ENCODE measurements at regions not wholly inside any gene's neighbourhood (a gene's known extent, or its start where the extent isn't known, plus 50 kb on each side); places are given as distances from the start of the nearest gene placed in this dataset.

DNA sequence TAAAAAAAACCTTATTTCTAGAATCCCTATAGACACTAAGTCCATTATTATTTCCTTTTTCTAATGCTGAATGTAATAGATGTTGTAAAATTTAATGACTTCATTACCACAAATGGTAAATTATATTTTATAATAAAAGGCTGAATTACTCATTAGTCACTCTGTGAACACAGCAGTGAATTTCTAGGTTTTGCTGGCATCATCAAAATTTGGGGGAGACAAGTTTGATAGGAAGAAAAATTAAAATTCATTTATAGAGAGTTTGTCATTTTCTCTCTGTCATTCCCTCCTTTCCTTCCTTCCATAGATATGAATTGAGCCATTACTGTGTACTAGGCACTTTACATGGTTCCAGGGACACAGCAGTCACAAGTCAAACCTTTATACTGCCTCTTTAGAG is 340.9 kb downstream of the TRIB2 start:
- Histone ChIP-seq H3K4me2 (ENCODE audit: insufficient read depth in 1 of 2, low read depth in 2 of 2, low read length in 2 of 2) (no peak overlapping the region), H3K23ac (ENCODE audit: insufficient read length) (no peak overlapping the region), H4K91ac (replicated peaks; ENCODE audit: insufficient read length, low read length) (no peak overlapping the region), H3K79me2 (ENCODE audit: control insufficient read depth in 1 of 2, insufficient read depth in 2 of 2, low read length in 2 of 2) (no peaks in the 10 kb centered on the region), H3K4me1 (replicated peaks in 1 of 4; ENCODE audit: control insufficient read depth in 3 of 4, insufficient read depth in 4 of 4, low read length in 3 of 4) (no peaks in the 10 kb centered on the region), H3K18ac (ENCODE audit: extremely low read depth, low read length) (no peak overlapping the region), H3K56ac (replicated peaks; ENCODE audit: insufficient read length, low read depth, low read length) (no peak overlapping the region), H3K79me1 (ENCODE audit: low read depth, low read length) (no peaks in the 10 kb centered on the region), H3K36me3 (ENCODE audit: control insufficient read depth in 2 of 4, insufficient read depth in 4 of 4, low read length in 3 of 4) (no peaks in the 10 kb centered on the region), H3K4ac (replicated peaks; ENCODE audit: insufficient read length, low read depth, low read length) (no peak overlapping the region), H3K9ac (replicated peaks in 1 of 4; ENCODE audit: extremely low read depth in 1 of 4, low read depth in 3 of 4, low read length in 3 of 4) (no peak overlapping the region), H2AK5ac (ENCODE audit: low read depth, low read length) (no peak overlapping the region), H2BK12ac (ENCODE audit: low read depth, low read length) (no peak overlapping the region), H4K8ac (ENCODE audit: extremely low read depth, insufficient read depth, low read length) (no peak overlapping the region), H2BK20ac (ENCODE audit: low read length) (no peak overlapping the region), H2BK5ac (ENCODE audit: low read depth, low read length) (no peak overlapping the region), H3K14ac (ENCODE audit: insufficient read length) (no peak overlapping the region), H3K27ac (ENCODE audit: low read depth, low read length) (no peak overlapping the region), H2AFZ (ENCODE audit: low read length) (no peak overlapping the region), H4K5ac (ENCODE audit: insufficient read length, low read depth, low read length) (no peak overlapping the region), H2BK15ac (ENCODE audit: low read length) (no peak overlapping the region), H3K23me2 (ENCODE audit: low read depth, low read length) (no peaks in the 10 kb centered on the region), H4K20me1 (replicated peaks in 1 of 2; ENCODE audit: control insufficient read depth in 1 of 2, insufficient read depth in 2 of 2, low read length in 2 of 2) (no peaks in the 10 kb centered on the region), H2BK120ac (replicated peaks; ENCODE audit: low read depth, low read length) (no peak overlapping the region), H3K9me3 (ENCODE audit: insufficient read depth in 2 of 2, low read depth in 1 of 2, low read length in 1 of 2) (no peaks in the 10 kb centered on the region; a peak in 1 of 4 replicates), H3K4me3 (ENCODE audit: extremely low read depth in 1 of 4, insufficient read depth in 2 of 4, low read depth in 3 of 4, low read length in 4 of 4) (no peak overlapping the region), H3K27me3 (replicated peaks in 1 of 4; ENCODE audit: control insufficient read depth in 3 of 4, extremely low read depth in 1 of 4, insufficient read depth in 3 of 4, low read length in 3 of 4) (no peaks in the 10 kb centered on the region)
- no peak for DNase-seq (ENCODE audit: low read depth in 1 of 2, low spot score in 2 of 2)
- ChIA-PET CTCF (ENCODE audit: partially characterized antibody) (interaction anchor here (2.6 kb wide), 2 partner anchors 10 to 20 kb away, joined by 9 to 12 read pairs; no protein-coding TSS in a partner anchor), POLR2A (ENCODE audit: partially characterized antibody) (no interaction called here)
- no peak for FAIRE-seq
- TF ChIP-seq EP300 (IDR thresholded peaks at IDR 0.05; ENCODE audit: borderline replicate concordance in 1 of 2, low read depth in 2 of 2, low read length in 2 of 2) (no peak), RBBP5 (IDR thresholded peaks at IDR 0.05; ENCODE audit: borderline replicate concordance, low read depth, low read length) (no peak)

Measured in H1 (cell line).